ACHN (cell line): ENCODE measurements at regions not wholly inside any gene's neighbourhood (a gene's known extent, or its start where the extent isn't known, plus 50 kb on each side); places are given as distances from the start of the nearest gene placed in this dataset.
"Not testable (repeated sequence)": the region's sequence is repeated elsewhere in the genome, so short reads cannot be mapped to it uniquely, and the experiment has no call there.

ENCODE experiments used
- DNase-seq: peaks from one replicate; pipeline ENCODE4 v3.0.0-alpha.2; 2015
- in situ Hi-C: cut with HindIII; loops from 2 replicates; pipeline ENCODE4 v1.10.0; 2017; ENCODE audit warnings: low sequenced_read_pairs, low pct_ligation_motif_present, low pct_unique_long_range_greater_than_20kb

DNA sequence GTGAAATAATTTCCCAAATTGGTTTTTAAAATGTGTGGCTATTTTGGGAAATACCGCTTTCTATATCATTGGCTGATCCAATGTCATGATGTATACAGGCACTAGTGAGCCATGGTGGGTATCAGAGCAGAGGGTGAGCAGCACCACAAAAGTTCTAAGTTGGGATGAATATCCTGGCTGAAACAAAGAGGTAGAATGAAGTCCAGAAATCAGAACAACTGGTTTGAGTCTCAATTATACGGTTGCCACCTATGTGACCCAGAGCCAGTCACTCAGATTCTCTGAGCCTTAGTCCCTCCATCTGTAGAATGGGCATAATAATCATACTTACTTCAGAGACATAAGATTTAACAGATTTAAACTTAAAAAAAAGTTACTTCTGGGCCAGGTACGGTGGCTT lies 172.3 kb downstream of the ZFP64 start:
- in situ Hi-C loops, result no loop called here
- no peak for DNase-seq

- in situ Hi-C loops, result no loop called here
- no peak for DNase-seq
Observed at GRCh38 chr20:52017669-52018317, 173.8 kb downstream of the ZFP64 start.

GRCh38 chr20:52016022-52016421 lies 175.6 kb downstream of the ZFP64 start:
- in situ Hi-C loops, result no loop called here
- no peak for DNase-seq

GRCh38 chr20:52015155-52015554 lies 176.4 kb downstream of the ZFP64 start:
- DNase-seq, result no peak
- in situ Hi-C loops, result no loop called here

DNA sequence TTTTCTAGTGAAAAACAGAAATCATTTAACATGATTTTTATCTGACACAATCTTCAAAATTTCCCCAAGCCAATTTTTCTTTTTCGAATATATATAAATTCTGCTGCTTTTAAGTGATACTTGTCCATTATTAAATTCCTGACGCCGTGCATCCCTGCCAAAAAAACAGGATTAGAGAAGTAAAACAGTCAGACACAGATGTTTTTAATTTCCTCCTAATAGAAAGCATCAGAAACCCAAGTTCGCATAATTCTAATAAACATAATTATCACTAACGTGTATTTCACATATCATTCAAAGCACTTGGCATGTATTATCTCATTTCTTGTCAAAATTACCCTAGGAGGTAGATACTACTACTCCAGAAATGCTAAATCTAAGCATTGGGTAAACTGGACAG lies 179.5 kb downstream of the ZFP64 start:
- DNase-seq, result no peak
- in situ Hi-C loops, result no loop called here

- DNase-seq, result no peak
- in situ Hi-C loops, result no loop called here
Observed at GRCh38 chr20:52011093-52011492, 180.5 kb downstream of the ZFP64 start.

- DNase-seq, result no peak
- in situ Hi-C loops, result no loop called here
Observed at GRCh38 chr20:52010541-52010940, 181.0 kb downstream of the ZFP64 start.

DNA sequence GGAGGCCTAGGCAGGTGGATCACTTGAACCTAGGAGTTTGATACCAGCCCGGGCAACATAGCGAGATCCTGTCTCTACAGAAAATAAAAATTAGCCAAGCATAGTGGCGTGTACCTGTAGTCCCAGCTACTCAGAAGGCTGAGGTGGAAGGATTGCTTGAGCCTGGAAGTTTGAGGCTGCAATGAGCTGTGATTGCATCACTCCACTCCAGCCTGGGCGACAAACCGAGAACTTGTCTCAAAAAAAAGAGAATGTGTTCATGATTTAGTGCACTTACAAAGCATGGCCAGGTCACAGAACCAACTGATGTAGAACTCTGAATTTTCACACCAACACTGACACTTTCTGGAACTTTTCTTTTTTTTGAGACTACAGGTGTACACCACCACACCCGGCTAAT lies 182.7 kb downstream of the ZFP64 start:
- in situ Hi-C loops, result no loop called here
- no peak for DNase-seq

- in situ Hi-C loops, result no loop called here
- no peak for DNase-seq
Observed at GRCh38 chr20:52004715-52005114, 186.9 kb downstream of the ZFP64 start.

DNA sequence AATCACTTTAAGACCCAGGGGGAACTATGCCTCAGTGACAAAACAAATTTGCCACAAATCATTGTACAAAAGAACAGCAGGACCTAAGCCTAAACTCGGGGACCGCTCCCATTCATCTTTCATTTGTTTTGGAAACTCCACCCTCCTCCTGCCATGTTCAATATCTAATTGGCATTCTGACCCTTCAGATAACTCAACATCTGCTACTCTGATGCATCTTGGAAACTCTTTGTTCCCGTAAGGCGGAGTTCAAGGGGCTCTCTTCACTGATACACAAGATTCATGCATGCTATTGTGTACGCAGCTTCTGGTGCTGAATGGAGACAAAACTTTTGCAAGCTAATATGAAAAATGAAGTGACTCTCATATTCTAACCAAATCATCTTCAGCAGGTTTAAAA lies 187.6 kb downstream of the ZFP64 start:
- in situ Hi-C loops, result no loop called here
- no peak for DNase-seq

- DNase-seq, result no peak
- in situ Hi-C loops, result no loop called here
Observed at GRCh38 chr20:52003415-52003814, 188.2 kb downstream of the ZFP64 start.

DNA sequence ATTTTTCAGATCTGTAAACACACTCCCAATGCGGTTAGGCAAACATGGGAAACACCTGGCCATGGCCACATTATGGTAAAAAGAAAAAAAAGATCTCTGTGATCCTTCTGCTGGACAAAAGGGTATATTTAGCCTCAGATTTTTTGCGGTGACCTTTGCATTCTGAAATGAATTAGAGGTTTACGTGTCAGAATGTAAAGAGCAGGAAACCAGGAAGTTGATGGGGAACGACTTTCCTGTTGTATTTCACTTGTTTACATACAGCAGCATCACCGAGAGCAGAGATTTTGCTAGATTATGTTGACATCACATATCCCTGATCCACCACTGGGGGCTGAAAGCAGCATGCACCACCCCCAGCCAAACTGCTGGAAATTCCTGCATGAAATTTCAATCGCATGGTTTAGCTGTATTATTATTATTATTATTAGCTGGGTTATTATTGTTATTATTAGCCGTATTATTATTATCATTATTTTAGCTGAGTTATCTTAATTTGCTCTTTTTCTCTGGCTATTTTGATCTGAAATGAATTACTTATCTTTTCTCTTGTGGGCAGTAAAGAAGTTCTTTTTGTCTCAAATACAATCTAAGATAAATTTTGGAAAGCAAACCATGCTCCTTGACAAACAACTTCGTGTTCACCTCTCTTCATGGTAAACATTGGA lies 189.4 kb downstream of the ZFP64 start:
- no peak for DNase-seq
- in situ Hi-C loops, result no loop called here

DNA sequence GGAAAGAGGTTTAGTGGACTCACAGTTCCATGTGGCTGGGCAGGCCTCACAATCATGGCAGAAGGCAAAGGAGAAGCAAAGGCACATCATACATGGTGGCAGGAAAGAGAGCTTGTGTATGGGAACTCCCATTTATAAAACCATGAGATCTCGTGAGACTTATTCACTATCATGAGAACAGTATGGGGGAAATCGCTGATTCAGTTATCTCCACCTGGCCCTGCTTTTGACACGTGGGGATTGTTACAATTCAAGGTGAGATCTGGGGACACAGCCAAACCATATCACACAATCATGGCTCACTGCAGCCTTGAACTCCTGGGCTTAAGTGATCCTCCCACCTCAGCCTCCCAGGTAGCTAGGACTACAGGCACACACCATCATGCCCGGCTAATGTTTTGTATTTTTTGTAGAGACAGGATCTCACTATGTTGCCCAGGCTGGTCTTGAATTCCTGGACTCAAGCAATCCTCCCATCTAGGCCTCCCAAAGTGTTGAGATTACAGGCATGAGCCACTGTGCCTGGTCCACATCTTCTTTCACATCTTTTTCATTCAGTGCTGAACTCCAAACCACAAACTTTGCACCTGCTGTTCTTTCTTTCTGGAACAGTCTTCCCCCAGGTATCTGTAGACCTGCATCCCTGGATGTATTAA lies 194.2 kb downstream of the ZFP64 start:
- in situ Hi-C loops, DNase-seq: not testable (repeated sequence)

- in situ Hi-C loops, result no loop called here
- DNase-seq, result no peak
Observed at GRCh38 chr20:51995551-51995951, 193.2 kb upstream of the SALL4 start.

GRCh38 chr20:51994751-51995417 lies 192.6 kb upstream of the SALL4 start:
- in situ Hi-C loops, result no loop called here
- DNase-seq, result no peak

GRCh38 chr20:51987812-51988211 lies 185.5 kb upstream of the SALL4 start:
- no peak for DNase-seq
- in situ Hi-C loops, result no loop called here

- peak; percentile 57 for DNase-seq
- in situ Hi-C loops, result no loop called here
Observed at GRCh38 chr20:51985013-51985415, 182.7 kb upstream of the SALL4 start.

GRCh38 chr20:51980277-51980676 lies 178.0 kb upstream of the SALL4 start:
- in situ Hi-C loops, result no loop called here
- DNase-seq, result no peak

DNA sequence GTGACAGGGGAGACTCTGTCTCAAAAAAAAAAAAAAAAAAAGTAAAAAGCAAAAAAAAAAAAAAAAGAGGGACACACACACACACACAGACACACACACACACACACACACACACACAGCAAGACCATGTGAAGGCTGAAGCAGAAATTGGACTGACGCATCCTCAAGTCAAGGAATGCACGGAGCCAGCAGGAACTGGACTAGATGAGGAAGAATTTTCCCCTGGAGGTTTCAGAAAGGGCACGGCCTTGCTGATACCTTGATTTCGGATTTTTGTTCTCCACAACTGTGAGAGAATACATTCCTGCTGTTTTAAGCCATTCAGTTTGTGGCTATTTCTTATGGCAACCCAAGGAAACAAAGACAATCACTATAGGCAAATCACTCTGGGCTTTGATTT lies 176.9 kb upstream of the SALL4 start:
- in situ Hi-C loops, result no loop called here
- DNase-seq, result no peak
